ENCODE measurements at regions not wholly inside any gene's neighbourhood (a gene's known extent, or its start where the extent isn't known, plus 50 kb on each side); places are given as distances from the start of the nearest gene placed in this dataset.
"Not testable (repeated sequence)": the region's sequence is repeated elsewhere in the genome, so short reads cannot be mapped to it uniquely, and the experiment has no call there.

DNA sequence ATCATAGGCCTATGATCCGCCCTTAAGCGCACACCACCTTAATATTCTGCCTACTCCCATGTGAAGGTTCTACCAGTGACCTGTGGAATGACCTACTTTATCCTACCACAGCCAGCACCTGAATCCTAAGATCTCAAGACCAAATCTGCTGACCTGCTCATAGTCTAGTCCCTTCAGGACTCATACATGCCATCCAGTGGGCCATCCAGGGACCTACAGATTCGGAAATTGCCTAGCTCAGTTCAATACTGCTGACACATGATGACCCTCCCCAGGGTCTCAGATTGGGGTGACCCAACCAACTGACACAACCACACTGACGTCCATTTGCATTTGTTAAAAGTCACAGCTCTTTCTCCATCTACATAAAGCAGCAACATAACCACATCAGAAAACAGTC lies 443.8 kb upstream of the ST8SIA4 start:
- DNase-seq (ENCODE audit: low spot score): no peak

DNA sequence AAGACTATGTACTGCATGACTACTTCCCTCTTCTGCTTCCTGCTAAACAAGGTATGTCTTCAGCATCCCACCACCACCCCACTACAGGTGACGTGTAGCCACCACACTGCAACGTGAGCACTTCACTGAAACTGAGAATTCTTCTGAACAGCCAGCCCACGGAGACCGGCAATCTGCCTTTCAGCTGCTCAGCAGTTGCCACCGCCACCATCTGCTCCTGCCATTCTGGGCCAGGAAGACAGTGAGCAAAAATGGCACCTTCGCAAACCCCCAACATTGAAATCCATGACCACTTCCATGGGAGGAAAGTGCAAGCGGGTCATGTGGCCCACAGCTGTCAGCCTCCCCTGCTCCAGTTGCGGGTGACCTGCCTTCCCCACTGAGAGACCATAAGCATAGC lies 443.4 kb upstream of the ST8SIA4 start:
- DNase-seq (ENCODE audit: low spot score): no peak

DNA sequence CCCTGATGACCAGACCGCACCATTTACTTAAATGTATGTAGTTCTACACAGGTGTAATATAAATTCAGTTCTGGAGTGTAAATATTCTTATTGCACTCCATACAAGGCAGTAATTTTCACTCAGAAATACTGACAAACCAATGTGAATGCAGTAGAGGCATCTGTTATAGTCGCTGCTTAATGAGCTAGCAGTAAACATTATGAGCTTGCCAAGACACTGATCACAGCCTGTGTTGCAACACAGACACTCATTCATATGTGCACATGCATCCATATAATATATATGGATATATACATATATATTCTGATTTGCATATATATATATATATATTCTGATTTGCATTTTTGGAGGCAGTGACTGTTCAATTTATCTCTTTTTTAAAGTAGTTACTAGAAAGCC lies 435.1 kb upstream of the ST8SIA4 start:
- DNase-seq (ENCODE audit: low spot score): no peak

DNA sequence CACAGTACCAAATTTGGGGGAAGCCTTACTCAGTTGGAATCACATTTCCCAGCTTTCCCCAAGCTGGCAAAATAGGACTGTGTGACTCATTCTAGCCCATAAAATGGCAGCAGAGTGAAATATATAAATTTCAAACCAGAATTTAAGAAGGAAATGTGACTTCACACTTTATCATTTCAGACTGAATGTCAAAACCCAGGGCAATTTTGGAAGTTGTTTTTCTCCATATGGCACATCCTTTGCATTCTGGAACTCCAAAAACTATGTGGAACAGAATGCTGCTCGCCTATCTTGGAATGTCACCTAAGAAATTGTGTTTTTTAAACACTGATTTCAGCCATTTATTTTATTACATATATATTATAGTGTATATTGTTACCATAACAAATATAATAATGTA lies 424.7 kb upstream of the ST8SIA4 start:
- no peak for DNase-seq (ENCODE audit: low spot score)

DNA sequence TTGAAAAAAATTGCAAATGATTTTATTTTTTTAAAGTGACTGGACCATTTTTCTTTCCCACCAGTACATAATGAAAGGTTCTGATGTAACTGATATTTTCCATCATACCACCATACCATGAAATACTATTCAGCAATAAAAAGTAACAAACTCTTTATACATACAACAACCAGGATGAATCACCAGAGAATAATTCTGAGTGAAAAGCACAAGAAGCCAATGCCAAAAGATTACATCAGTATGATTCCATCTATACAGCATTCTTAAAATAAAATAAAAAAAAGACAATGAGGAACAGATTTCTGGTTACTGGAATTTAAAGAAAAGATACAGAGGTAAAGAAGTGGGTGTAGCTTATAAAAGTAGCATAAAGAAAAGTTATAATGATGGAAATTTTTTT lies 423.7 kb upstream of the ST8SIA4 start:
- no peak for DNase-seq (ENCODE audit: low spot score)

DNA sequence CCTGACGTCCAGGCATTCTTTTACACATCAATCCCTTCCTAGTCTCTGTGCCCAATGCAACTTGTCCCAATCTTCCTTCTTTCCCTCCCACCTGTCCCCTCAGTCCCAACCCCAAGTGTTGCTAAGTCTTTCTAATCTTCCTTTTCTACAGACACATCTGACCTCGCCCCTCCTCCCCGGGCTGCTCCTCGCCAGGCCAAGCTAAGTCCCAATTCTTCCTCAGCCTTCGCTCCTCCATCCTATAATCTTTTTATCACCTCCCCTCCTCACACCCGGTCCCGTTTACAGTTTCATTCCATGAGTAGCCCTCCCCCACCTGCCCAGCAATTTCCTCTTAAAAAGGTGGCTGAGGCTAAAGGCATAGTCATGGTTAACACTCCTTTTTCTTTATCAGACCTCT lies 413.3 kb upstream of the ST8SIA4 start:
- not testable (repeated sequence) for DNase-seq (ENCODE audit: low spot score)

DNA sequence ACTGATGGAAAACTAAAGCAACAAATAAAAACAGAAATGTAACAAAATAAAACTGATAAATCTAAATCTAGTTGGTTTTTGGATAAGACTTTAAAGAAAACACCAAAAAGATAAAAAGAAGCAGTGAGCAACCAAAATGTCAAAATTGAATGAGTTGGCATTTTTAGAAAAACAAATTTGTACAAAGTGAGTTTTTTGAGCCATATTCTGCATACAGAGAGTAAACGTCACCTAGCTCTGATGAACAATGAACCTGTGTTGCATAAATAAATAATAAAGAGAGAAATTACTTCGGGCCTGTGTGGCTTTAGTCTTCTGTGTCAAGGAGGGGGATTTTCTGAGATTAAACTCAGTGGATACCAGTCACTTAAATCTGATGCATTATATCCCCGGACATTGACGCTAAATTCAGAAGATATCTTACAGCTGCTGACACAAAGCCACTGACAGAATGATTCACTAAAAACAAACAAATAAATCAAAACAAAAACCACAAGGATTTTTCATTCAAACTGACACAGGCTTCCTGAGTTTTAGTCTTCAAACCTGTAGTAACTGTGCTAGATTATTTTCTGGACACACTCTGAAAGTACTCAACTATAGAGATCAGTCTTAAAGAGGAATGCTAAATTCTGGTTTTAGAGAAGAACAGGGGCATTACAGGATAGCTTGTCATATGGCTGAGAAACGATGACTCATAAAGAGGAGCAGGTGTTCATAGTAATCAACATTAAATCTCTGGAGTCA lies 403.5 kb upstream of the ST8SIA4 start:
- no peak for DNase-seq (ENCODE audit: low spot score)

DNA sequence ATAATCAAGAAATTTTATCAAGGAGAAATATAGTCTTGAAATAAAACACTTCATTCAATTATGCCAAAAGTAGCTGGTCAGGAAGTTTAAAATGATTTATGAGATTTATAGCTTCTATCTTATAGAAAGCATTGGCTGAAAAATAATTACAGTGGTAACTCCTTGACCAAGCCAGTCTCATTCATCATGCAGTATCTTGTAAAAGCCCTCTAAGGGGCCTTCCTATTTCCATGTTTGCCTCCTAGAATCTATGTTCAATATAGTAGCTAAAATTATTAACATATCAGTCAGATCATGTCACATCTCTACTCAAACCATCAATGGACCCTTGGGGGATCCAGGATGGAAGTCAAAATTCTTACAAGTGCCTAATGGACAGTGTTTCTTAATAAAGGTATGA lies 393.4 kb upstream of the ST8SIA4 start:
- no peak for DNase-seq (ENCODE audit: low spot score)

DNA sequence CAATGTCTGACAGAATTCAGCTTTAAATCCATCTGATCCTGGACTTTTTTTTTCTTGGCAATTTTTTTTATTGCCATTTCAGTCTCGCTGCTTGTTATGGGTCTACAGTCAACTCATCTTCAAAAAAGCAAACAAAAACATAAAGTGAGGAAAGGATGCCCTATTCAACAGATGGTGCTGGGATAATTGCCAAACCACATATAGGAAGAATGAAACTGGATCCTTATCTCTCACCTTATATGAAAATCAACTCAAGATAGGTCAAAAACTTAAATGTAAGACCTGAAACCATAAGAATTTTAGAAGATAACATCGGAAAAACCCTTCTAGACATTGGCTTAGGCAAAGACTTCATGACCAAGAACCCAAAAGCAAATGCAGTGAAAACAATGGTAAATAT lies 389.1 kb upstream of the ST8SIA4 start:
- no peak for DNase-seq (ENCODE audit: low spot score)

DNA sequence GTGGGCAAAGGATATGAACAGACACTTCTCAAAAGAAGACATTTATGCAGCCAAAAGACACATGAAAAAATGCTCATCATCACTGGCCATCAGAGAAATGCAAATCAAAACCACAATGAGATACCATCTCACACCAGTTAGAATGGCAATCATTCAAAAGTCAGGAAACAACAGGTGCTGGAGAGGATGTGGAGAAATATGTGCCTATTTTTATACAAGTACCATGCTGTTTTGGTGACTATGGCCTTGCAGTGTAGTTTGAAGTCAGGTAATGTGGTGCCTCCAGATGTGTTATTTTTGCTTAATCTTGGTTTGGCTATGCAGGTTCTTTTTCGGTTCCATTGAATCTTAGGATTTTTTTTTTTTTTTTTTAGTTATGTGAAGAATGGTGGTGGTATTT lies 387.7 kb upstream of the ST8SIA4 start:
- not testable (repeated sequence) for DNase-seq (ENCODE audit: low spot score)

DNA sequence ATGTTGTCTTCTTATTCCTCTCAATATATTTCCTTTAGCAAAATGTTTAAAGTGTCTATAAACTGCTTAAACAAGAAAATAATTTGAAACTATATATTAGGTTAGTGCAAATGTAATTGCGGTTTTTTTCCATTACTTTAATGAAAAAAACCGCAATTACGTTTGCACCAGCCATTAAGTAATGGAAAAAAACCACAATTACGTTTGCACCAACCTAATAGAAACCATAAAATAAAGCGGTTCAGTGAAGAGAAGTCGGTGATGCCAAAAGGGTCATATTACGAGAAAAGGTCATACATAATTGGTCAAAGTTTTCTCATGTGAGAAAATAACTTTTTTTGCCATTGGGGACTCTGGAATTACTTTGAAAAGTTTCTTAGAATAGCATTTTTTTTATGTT lies 385.6 kb upstream of the ST8SIA4 start:
- DNase-seq (ENCODE audit: low spot score): no peak

DNA sequence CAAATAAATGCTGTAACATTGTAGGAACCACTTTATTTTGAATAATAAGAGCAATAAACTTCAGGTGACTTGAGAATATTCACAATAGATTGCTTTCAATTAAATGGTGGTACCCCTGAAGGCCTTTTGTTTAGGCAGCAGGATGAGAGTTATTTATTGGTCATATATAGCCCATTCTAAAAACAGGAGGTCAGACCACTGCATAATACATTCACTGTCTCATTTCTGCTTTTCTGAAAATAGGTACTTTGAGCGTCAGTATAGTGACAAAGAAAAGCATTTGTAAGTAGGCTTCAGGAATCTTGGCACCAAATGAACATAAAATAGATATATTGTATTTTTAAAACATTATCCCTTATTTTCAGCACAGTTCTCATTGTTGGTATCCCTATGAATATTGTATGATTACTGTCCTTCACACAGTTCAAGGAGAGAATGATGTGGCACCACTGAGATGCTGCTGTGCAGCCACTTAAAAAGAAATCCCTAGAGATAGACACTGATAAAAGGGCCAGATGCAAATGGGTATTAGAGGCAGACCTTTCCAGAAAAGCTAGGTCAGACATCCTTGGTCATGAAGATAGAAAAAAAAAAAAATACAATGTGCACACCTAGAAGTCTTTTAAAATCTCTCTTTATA lies 381.8 kb upstream of the ST8SIA4 start:
- no peak for DNase-seq (ENCODE audit: low spot score)

DNA sequence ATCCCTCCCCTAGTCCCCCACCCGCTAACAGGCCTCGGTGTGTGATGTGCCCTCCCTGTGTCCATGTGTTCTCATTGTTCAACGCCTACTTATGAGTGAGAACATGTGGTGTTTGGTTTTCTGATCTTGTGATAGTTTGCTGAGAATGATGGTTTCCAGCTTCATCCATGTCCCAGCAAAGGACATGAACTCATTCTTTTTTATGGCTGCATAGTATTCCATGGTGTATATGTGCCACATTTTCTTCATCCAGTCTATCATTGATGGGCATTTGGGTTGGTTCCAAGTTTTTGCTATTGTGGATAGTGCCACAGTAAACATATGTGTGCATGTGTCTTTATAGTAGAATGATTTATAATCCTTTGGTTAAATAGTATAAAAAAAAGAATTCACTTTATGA lies 380.9 kb upstream of the ST8SIA4 start:
- not testable (repeated sequence) for DNase-seq (ENCODE audit: low spot score)

DNA sequence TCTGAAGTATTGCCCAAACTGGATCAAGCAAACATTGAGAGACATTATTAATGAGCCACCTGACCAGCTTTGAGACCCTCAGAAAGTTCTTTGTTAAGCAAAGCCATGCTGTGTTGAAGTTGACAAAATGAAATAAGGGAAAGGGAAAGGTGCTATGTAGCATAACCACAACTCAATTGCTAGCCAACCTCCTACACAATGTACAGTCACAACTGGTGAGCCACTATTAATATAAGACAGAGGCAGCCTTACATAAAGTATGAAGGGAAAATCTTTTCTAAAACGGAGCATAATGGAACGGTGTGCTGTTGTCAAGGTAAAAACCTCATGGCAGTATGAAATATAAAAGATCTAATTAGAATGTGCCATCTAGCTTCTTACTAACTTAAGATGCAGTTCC lies 375.8 kb upstream of the ST8SIA4 start:
- no peak for DNase-seq (ENCODE audit: low spot score)

DNA sequence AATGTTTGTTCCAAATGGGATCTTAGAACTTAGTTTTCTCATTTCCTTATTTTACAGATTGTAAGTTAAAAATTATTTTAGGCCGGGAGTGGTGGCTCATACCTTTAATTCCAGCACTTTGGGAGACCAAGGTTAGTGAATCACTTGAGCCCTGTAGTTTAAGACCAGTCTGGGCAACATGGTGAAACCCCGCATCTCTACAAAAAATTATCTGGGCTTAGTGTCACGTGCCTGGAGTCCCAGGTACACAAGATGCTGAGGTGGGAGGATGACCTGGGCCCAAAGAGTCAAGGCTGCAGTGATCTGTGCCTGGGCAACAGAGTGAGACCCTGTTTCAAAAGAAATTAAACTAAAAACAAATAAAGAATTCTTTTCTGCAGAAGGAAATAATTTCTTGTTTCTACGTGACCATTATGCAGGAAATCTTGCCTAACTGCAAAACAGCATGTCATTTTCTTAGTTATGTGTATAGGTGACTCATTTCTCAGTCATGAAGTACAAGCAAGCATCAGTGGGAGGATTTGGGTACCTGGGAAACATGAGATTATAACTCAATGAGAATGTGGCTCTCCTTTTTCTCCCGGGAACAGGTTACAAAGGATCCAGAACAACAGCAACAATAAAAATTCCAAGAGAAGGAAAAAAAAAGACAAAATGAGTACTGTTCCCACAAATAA lies 375.1 kb upstream of the ST8SIA4 start:
- DNase-seq (ENCODE audit: low spot score): no peak

DNA sequence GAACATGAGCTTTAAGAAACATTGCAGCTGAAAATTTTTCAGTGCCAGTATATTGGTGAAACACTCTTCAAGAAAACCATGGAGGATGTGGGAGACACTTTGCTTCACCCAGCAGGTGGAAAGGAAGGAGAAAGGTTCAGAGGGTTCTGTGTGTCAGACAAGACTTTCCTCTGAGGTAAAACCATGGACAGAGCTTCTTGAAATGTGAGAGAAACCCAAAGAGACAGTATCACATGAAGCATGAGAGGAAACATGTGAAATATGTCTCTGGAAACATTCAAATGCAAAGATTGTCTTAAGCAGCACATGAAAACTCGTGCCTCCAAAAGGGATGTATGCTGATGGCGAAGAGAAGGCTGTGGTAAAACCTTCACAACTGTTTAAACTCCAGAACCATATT lies 368.9 kb upstream of the ST8SIA4 start:
- DNase-seq (ENCODE audit: low spot score): no peak

DNA sequence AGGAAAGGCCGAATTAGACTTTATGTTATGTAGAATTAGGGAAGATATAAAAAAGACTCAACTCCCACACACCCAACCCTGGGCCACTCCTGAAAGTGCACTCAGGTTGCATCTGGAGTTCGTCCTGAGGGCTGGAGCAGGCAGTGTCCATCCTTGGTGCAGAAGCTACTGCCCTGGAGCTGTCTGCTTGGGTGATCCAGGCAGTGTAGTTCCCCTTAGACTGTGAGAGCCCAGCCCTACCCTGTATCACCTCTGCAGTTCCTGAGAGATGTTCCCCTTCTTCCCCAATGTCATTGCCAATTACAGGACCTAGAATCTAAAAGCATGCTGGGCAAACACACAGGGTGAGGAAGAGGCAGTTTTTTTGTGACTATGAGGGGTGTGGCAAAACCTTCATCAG lies 368.3 kb upstream of the ST8SIA4 start:
- DNase-seq (ENCODE audit: low spot score): no peak

DNA sequence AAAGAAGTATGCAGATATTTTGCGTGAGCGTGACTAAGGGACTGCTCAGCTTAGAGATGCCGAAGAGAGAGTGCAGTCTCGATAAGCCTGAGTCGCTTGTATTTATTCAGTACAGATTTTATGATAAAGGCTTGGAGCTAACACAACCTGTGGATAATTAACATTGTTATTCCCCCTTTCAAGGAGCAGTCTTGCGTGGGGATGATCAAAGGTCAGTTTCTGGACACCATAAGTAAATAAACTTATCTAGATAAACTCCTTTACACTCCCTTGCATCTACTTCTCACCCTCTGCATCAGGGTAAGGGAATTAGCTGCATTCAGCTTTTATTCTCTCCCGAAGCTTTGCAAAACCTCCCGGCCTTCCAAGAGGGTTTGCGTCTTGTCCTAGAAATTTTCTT lies 357.8 kb upstream of the ST8SIA4 start:
- no peak for DNase-seq (ENCODE audit: low spot score)

DNA sequence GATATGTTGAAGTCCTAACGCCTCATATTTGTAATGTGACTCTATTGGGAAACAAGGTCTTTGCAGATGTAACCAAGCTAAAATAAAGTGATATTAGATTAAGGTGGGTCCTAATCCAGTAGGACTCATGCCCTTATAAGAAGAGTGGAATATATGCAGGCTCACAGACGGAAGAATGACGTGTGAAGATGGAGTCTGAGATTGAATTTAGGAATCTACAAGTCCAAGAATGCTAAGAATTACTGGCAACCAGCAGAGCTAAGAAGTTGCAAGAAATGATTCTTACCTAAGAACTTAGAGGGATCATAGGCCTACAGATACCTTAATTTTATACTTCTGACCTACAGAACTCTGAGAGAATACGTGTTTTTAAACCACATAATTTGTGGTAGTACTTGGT lies 350.0 kb upstream of the ST8SIA4 start:
- DNase-seq (ENCODE audit: low spot score): no peak

DNA sequence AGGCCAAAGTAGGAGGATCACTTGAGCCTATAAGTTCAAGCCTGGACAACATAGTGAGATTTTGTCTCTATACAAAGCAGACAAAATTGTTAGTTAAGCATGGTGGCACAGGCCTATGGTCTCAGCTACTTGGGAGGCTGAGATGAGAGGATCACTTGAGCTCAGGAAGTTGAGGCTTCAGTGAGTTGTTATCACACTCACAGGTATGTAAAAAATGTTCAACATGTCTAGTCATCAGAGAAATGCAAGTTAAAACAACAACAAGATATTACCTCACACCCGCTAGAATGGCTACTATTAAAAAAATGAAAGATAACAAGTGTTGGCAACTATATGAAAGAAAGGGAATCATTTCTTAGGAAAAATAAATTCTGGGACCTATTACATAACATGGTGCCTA lies 341.5 kb upstream of the ST8SIA4 start:
- no peak for DNase-seq (ENCODE audit: low spot score)

DNA sequence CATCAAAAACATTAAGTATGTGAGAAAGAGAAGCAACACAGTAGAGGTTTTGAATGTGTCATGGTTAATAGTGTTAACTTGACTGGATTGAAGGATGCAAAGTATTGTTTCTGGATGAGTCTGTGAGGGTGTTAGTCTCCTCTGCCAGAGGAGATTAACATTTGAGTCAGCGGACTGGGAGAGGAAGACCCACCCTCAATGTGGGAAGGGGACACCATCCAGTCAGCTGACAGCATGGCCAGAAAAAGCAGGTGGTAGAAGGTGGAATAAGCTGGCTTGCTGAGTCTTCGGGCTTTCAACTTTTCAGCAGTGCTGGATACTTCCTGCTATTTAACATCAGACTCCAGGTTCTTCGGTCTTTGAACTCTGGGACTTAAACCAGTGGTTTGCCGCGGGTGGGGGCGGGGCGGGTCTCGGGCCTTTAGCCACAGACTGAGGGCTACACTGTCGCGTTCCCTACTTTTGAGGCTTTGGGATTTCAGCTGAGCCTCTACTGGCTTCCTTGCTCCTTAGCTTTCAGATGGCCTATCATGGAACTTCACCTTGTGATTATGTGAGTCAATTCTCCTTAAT lies 309.9 kb upstream of the ST8SIA4 start:
- DNase-seq (ENCODE audit: low spot score): no peak

DNA sequence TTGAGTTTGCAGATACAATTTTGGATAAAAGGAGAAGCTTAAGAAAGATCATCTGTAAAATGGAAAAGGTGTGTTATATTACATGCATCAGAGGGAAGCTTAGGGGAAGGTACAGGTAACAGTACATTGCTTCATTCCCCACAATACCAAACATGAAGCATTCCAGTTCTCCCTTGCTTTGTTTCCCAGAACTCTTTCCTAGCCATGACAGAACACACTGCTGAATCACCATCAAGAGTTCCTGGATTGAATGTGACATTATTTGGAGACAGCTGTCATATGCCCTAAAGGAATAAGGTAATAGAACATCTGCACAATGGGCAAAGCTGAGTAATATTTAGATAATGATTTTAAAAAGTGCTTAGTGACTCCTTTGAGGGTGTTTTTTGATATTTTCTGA lies 303.5 kb upstream of the ST8SIA4 start:
- DNase-seq (ENCODE audit: low spot score): no peak

DNA sequence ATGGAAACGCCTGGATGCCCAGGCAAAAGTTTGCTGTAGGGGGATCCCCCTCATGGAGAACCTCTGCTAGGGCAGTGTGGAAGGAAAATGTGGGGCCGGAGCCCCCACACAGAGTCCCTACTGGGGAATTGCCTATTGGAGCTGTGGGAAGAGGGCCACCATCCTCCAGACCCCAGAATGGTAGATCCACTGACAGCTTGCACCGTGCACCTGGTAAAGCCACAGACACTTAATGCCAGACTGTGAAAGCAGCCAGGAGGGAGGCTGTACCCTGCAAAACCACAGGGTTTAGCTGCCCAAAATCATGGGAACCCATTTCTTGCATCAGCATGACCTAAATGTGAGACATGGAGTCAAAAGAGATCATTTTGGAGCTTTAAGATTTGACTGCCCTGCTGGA lies 302.0 kb upstream of the ST8SIA4 start:
- DNase-seq (ENCODE audit: low spot score): not testable (repeated sequence)

All from ecto neural progenitor cell (in vitro differentiated cells).